Mucosa of descending colon (tissue), 3 donors: ENCODE measurements at regions not wholly inside any gene's neighbourhood (a gene's known extent, or its start where the extent isn't known, plus 50 kb on each side); places are given as distances from the start of the nearest gene placed in this dataset.
"Not testable (repeated sequence)": the region's sequence is repeated elsewhere in the genome, so short reads cannot be mapped to it uniquely, and the experiment has no call there.

ENCODE experiments used
- ATAC-seq: fragments of 200-7000 bp; cut with Tn5 transposase; one replicate; pipeline ENCODE4 v1.9.1; 2020; ENCODE audit warnings: mild to moderate bottlenecking, moderate library complexity
- DNase-seq, 3 donors: peaks; one replicate each; pipeline ENCODE4 v3.0.0-alpha.2; 2020
- H3K36me3 ChIP-seq: fragments of 200-600 bp; one replicate; pipeline ENCODE4 v1.8.0; 2021; ENCODE audit warnings: low read depth, mild to moderate bottlenecking
- H3K4me1 ChIP-seq: fragments of 200-600 bp; one replicate; pipeline ENCODE4 v1.8.0; 2021; ENCODE audit warnings: low read depth, mild to moderate bottlenecking
- H3K4me3 ChIP-seq: fragments of 200-600 bp; one replicate; pipeline ENCODE4 v1.8.0; 2021; ENCODE audit warnings: mild to moderate bottlenecking
- H3K9me3 ChIP-seq: fragments of 200-600 bp; one replicate; pipeline ENCODE4 v1.8.0; 2021; ENCODE audit warnings: mild to moderate bottlenecking
- intact Hi-C, 2 donors: fragments of 100-400 bp; cut with DNase I in 1 of 2; cut with micrococcal nuclease in 1 of 2; formaldehyde crosslinking; loops; one replicate each; pipeline versions ENCODE4 v1.11.0 to v1.11.1; 2022; cut with DNase I, micrococcal nuclease
- TF ChIP-seq, protein P1 (sequence below): fragments of 200-600 bp; IDR thresholded peaks from one replicate; pipeline ENCODE4 v1.8.0; 2022; ENCODE audit warnings: antibody characterized with exemption, mild to moderate bottlenecking
- donor health status: DM: no; HTN: no; CAD: no; lungs with moderate emphysema.
- donor health status: DM: no; HTN: no; CAD: no.
- donor health status: DM: no; HTN: yes; CAD: no.

DNA sequence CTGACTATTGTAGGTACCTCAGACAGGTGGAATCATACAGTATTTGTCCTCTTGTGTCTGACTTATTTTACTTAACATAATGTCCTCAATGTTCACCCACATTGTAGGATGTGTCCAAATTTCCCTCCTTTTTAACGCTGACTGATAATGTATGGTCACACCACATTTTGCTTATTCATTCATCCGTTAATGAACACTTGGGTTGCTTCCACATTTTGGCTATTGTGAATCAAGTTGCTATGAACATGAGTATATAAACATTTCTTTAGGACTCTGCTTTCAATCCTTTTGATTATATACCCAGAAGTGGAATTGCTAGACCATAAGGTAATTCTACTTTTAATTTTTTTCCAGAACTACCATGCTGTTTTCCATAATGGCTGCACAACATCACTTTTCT is 87.0 kb upstream of the NDP start:
- ATAC-seq, result no peak
- Histone ChIP-seq H3K36me3 (no peaks in the 10 kb centered on the region), H3K4me3 (no peak overlapping the region), H3K9me3 (no peaks in the 10 kb centered on the region), H3K4me1 (no peaks in the 10 kb centered on the region)
- TF ChIP-seq, protein P1, sequence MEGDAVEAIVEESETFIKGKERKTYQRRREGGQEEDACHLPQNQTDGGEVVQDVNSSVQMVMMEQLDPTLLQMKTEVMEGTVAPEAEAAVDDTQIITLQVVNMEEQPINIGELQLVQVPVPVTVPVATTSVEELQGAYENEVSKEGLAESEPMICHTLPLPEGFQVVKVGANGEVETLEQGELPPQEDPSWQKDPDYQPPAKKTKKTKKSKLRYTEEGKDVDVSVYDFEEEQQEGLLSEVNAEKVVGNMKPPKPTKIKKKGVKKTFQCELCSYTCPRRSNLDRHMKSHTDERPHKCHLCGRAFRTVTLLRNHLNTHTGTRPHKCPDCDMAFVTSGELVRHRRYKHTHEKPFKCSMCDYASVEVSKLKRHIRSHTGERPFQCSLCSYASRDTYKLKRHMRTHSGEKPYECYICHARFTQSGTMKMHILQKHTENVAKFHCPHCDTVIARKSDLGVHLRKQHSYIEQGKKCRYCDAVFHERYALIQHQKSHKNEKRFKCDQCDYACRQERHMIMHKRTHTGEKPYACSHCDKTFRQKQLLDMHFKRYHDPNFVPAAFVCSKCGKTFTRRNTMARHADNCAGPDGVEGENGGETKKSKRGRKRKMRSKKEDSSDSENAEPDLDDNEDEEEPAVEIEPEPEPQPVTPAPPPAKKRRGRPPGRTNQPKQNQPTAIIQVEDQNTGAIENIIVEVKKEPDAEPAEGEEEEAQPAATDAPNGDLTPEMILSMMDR, result no peak
- DNase-seq, result no peak
- intact Hi-C loops, result no loop called here

DNA sequence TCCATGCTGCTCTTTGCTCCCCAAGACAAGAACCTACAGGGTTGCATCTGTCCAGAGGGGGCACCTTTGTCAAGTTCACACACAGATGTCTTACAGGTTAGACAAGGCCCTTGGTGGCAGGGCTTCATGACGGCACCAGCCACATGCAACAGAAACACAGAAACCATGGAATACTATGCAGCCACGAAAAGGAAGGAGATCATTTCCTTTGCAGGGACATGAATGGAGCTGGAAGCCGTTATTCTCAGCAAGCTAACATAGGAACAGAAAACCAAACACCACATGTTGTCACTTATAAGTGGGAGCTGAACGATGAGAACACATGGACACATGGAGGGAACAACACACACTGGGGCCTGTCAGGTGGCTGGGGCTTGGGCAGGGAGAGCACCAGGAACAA is 85.1 kb upstream of the NDP start:
- DNase-seq (no peak), ATAC-seq (no peak)
- Histone ChIP-seq H3K36me3 (no peaks in the 10 kb centered on the region), H3K4me3 (no peak overlapping the region), H3K4me1 (no peaks in the 10 kb centered on the region), H3K9me3 (no peaks in the 10 kb centered on the region)
- intact Hi-C loops, result no loop called here
- TF ChIP-seq, protein P1, result no peak

DNA sequence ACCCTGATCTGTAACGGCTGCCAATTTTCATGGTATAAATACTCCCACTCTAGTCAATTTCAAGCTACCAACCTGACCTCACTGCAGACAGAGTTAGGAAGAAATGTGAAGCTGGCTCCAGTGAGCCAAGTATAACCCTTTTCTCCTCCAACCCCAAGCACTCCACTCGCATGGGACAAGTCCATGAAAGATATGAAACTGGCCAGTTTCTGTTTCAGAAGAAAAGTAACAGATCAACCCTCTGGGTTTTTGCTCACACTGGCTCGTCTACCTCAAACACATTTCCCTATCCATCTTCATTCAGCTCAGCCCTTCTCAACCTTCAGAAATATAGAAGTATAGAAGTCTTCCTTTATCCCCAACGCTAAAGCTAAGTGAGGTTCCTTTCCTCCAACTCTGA is 82.4 kb upstream of the NDP start:
- Histone ChIP-seq H3K4me1 (no peaks in the 10 kb centered on the region), H3K4me3 (no peak overlapping the region), H3K9me3 (no peaks in the 10 kb centered on the region), H3K36me3 (no peaks in the 10 kb centered on the region)
- ATAC-seq, result no peak
- intact Hi-C loops, result no loop called here
- TF ChIP-seq, protein P1, result no peak
- DNase-seq, result no peak

DNA sequence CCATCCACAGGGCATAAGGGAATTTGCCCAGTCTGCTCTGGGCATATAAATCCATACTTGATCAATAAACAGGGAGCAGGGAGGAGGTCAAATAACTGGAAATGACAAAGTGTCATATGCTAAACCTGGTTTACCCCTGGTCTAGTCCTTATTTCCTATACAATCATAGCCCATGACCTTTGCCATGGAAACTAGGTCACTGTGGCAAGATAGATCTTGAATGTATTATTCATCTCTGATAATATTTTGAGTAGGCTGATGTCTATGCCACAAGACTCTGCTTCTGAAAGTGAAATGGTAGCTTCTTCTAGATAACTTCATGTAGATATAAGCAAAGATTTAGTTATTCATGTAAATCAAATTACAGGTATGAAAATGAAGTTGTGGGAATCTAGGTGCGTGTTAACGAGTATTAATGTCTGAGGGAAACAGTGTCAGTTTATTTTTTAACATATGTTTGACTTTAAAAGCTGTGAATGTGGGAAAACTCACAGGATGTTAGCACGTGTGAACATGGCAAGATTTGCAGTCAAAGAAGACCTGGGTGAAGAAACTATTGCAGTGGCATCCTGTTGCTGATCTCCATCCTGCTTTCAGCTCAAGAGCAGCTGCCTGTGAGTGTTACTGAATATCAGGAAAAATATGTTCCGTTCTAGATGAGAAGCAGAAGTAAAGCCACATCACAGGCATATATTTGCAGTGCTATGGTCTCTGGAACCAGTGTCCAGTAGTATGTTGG is 81.8 kb upstream of the NDP start:
- no peaks in the 10 kb centered on the region for H3K36me3 ChIP-seq
- intact Hi-C loops, result no loop called here
- DNase-seq (no peak), ATAC-seq (no peak)
- H3K4me3 ChIP-seq, result no peak overlapping the region
- TF ChIP-seq, protein P1, result no peak
- no peaks in the 10 kb centered on the region for H3K4me1 ChIP-seq
- H3K9me3 ChIP-seq, result no peaks in the 10 kb centered on the region

DNA sequence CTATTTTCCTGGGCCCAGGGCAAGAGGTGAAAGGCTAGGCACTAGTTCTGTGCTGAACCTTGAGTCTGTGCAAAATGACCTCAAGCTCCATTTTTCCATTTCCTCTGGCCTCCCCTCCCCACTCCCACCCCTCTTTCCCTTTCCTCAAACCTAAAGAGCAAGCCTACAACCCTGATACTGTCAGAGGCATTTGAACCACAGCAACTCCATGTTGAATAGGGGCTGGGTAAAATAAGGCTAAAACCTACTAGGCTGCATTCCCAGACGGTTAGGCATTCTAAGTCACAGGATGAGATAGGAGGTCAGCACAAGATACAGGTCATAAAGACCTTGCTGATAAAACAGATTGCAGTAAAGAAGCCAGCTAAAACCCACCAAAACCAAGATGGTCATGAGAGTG is 71.9 kb upstream of the NDP start:
- H3K9me3 ChIP-seq, H3K4me3 ChIP-seq, H3K4me1 ChIP-seq, DNase-seq, intact Hi-C loops, H3K36me3 ChIP-seq, ATAC-seq: not testable (repeated sequence)

DNA sequence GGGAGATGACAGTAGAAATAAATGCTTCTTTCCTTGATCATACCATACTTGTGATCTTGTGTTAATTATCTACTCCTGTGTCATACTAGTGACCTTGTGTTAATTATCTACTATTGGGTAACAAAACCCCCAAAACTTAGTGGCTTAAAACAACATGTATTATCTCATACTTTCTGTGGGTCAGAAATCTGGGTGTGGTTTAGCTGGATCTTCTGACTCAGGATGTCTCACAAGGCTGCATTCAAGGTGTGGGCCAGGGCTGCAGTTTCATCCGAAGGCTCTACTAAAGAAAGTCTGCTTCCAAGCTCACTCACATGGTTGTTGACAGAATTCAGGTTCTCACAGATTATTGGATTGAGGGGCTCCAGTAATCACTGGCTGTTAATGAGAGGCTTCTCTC is 70.3 kb upstream of the NDP start:
- intact Hi-C loops, result no loop called here
- Histone ChIP-seq H3K4me3 (no peak overlapping the region), H3K4me1 (no peaks in the 10 kb centered on the region), H3K36me3 (no peaks in the 10 kb centered on the region), H3K9me3 (no peaks in the 10 kb centered on the region)
- no peak for ATAC-seq
- no peak for DNase-seq
- TF ChIP-seq, protein P1, result no peak
